H7 (cell line): ENCODE measurements at regions not wholly inside any gene's neighbourhood (a gene's known extent, or its start where the extent isn't known, plus 50 kb on each side); places are given as distances from the start of the nearest gene placed in this dataset.
"Not testable (repeated sequence)": the region's sequence is repeated elsewhere in the genome, so short reads cannot be mapped to it uniquely, and the experiment has no call there.

Source experiments
- DNase-seq: peaks from one replicate; pipeline ENCODE4 v3.0.0; 2012
- H3K27me3 ChIP-seq: 2 replicates; pipeline ENCODE4 v1.6.0; 2011; ENCODE audit warnings: mild to moderate bottlenecking, low read length; ENCODE audit not compliant: control insufficient read depth, insufficient read depth
- H3K36me3 ChIP-seq: replicated peaks from 2 replicates; pipeline ENCODE4 v1.5.1; 2011; ENCODE audit warnings: low read length; ENCODE audit not compliant: control insufficient read depth, insufficient read depth
- H3K4me3 ChIP-seq: 2 replicates; pipeline ENCODE4 v1.5.1; 2011; ENCODE audit warnings: low read depth, mild to moderate bottlenecking, control low read depth, low read length, moderate library complexity; ENCODE audit not compliant: insufficient read depth

DNA sequence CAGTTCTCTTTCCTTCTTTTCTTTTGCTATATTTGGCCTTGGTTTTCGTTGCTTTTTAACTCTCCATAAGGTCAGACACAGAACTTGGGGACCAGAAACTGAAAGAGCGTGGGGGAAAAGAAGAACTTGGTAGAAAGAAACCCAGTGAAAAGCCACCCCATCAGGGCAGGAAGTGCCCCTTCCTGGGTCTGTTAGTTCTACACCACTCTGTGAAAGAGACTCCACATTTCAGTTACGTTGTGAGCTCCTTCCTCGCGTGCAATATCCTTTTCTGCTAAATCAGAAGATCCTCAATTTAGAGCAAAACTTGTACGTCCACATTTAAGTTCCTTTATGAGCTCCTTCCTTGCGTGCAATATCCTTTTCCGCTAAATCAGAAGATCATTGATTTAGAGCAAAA is 220.6 kb upstream of the FOXK1 start:
- DNase-seq, result no peak
- Histone ChIP-seq H3K27me3 (no peaks in the 10 kb centered on the region), H3K4me3 (no peak overlapping the region), H3K36me3 (no peaks in the 10 kb centered on the region)

DNA sequence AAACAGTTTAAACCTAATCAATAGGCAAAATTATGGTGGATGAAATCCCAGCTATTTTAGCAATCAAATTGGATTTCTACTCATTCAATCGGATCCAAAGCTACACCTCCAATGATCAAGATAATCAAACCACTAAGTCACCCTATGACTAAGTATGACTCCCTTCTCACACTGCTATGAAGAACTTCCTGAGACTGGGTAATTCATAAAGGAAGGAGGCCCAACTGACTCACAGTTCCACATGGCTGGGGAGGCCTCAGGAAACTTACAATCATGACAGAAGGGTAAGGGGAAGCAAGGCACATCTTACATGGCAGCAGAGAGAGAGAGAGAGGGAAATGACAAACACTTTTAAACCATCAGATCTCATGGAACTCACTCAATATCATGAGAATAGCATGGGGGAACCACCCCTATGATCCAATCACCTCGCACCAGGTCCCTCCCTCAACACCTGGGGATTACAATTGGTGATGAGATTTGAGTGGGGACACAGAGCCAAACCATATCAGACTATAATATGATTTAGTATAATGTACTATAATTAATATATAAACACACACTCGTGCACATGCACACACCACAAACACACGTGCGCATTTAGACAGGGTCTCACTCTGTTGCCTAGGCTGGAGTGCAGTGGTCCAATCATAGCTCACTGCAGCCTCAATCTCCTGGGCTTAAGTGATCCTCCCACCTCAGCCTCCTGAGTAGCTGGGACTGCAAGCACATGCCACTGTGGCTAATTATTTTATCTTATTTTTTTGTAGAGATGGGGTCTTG is 213.6 kb upstream of the FOXK1 start:
- Histone ChIP-seq H3K27me3 (no peaks in the 10 kb centered on the region), H3K4me3 (no peak overlapping the region), H3K36me3 (no peaks in the 10 kb centered on the region)
- DNase-seq, result no peak

DNA sequence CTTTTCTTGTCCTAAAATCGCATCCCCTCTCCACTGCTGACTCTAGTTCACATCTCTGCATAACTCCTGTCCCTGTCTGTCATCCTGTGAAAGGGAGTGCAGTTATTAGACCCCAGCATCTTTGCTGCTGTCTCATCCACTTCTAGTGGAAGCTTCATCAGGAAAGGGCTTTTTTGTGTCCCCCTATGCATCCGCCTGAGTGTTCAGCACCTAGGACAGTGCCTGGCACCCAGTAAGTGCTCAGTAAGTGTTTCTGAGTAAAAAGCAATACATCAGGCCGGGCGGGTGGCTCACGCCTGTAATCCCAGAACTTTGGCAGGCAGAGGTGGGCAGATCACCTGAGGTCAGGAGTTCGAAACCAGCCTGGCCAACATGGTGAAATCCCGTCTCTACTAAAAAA is 211.8 kb upstream of the FOXK1 start:
- H3K4me3 ChIP-seq, result no peak overlapping the region
- no peaks in the 10 kb centered on the region for H3K27me3 ChIP-seq
- no peak for DNase-seq
- no peaks in the 10 kb centered on the region for H3K36me3 ChIP-seq

DNA sequence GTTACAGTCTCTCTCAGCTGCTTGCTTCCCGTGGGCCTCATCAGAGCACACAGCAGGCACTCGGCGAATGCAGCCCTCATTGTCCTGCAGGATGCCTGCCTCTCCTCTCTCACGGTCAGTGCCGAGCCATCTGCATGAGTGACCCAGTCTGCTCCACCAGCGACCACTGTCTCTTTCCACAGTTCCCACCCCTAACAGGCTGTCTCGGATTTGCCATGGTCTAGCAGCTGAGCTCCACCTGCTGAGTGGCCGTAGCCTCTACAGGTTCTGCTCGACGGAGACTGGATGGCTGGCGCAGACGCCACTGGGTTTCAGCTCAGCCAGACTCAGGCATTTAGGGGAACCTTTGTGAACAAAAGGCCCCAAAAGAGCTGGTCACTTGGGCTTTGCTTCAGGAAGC is 209.4 kb upstream of the FOXK1 start:
- Histone ChIP-seq H3K27me3 (no peaks in the 10 kb centered on the region), H3K4me3 (no peak overlapping the region), H3K36me3 (no peaks in the 10 kb centered on the region)
- DNase-seq, result no peak

DNA sequence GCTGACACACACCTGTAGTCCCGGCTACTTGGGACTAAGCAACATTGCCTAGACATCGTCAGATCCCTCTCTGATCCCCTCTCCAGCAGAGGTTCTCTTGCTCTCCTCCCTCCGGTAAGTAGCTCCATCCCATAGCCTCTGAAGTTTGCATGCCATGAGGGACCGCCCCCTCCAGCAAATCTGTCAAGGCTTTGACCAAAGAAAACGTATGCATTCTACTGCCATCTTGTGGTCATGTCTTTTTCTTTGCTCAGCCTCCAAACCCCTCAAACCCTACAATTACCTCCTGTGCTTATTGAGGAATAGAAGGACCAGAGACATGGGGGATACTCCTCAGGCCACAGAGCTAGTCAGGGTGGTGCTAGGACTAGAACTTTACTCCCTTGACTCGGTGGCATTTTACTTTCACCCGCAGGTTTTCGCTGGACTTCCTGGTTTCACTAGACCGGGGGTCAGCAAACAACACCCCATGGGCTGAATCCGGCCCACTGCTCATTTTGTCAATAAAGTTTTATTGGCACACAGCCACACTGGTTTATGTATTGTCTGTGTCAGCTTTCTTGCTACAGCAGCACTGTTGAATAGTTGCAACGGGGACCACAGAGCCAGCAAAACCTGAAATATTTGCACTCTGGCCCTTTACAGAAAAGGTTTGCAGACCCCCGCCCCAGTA is 202.6 kb upstream of the FOXK1 start:
- Histone ChIP-seq H3K4me3 (no peak overlapping the region), H3K36me3 (no peaks in the 10 kb centered on the region), H3K27me3 (no peaks in the 10 kb centered on the region)
- peak; percentile 80 for DNase-seq

DNA sequence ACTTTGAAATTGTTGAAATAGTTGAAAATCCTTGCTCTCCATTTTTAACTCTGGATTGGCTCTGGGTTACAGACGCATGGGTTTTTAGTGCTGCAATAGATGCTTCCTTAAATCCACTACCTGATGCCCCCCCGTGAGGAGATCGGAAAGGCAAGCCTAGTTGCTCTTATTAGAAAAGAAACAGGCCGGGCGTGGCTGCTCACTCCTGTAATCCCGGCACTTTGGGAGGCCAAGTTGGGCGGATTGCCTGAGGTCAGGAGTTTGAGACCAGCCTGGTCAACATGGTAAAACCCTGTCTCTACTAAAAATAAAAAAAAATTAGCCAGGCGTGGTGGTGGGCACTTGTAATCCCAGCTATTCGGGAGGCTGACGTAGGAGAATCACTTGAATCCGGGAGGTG is 202.0 kb upstream of the FOXK1 start:
- not testable (repeated sequence) for H3K27me3 ChIP-seq, H3K4me3 ChIP-seq, DNase-seq, H3K36me3 ChIP-seq

DNA sequence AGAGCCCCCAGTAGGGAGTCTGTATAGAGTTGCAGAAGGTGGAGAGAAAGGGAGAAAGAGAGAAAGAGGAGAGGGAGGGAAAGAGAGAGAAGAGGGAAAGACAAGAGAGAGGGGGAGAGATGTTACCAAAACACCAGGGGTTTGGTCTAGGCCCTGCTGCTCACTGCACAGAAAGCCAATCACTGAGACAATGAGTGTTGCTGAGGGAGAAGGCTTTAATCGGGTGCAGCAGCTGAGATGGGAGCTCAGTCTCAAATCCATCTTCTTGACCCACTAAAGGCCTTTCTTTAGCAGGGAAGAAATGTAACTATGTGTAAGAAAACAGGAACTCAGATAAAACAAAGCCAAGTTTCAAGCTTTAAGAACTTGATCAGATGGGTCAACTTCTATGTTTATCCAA is 198.2 kb upstream of the FOXK1 start:
- Histone ChIP-seq H3K27me3 (no peaks in the 10 kb centered on the region), H3K36me3 (no peaks in the 10 kb centered on the region), H3K4me3 (no peak overlapping the region)
- DNase-seq, result no peak

DNA sequence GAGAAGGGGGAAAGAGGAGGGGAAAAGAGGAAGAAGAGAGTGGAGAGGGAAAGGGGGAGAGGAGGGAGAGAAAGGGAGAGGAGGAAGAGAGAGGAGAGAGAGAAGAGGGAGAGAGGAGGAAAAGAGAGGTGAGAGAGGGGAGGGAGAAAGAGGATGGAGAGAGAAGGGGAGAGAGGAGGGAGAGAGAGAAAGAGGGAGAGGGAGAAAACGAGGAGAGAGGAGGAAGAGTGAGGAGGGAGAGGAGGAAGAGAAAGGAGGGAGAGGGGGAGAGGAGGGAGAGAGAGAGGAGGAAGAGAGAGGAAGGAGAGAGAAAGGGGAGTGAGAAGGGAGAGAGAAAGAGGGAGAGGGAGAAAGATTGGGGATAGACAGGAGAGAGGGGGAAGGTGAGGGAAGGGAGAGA is 197.6 kb upstream of the FOXK1 start:
- DNase-seq, result no peak
- Histone ChIP-seq H3K4me3 (no peak overlapping the region), H3K36me3 (no peaks in the 10 kb centered on the region), H3K27me3 (no peaks in the 10 kb centered on the region)

DNA sequence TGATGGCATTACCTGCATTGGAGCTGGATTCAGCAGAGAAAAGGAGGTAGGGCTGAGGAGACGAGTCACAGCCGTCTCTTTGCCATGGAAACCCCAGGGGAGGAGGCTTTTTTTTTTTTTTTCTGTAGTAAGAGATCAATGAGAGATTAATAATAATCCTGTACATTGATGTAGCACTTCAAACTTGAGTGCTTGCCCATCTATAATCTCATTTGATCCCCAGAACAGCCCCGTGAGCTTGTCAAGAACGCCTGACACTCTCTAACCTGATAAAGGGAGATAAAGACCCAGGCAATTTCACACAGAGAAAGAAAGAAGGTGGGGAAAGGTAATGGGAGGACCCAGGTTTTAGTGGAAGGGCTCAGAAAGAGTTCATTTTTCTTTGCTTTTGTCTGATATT is 195.2 kb upstream of the FOXK1 start:
- H3K27me3 ChIP-seq, result no peaks in the 10 kb centered on the region
- H3K4me3 ChIP-seq, result no peak overlapping the region
- H3K36me3 ChIP-seq, result no peaks in the 10 kb centered on the region
- DNase-seq, result no peak

DNA sequence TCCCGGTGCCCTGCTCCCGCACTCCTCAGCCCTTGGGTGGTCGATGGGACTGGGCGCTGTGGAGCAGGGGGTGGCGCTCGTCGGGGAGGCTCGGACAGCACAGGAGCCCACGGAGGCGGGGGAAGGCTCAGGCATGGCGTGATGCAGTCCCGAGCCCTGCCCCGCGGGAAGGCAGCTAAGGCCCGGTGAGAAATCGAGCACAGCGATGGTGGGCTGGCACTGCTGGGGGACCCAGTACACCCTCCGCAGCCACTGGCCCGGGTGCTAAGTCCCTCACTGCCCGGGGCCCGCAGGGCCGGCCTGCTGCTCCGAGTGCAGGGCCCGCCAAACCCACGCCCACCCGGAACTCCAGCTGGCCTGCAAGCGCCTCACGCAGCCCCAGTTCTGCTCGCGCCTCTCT is 185.2 kb upstream of the FOXK1 start:
- H3K36me3 ChIP-seq, H3K4me3 ChIP-seq, DNase-seq, H3K27me3 ChIP-seq: not testable (repeated sequence)

DNA sequence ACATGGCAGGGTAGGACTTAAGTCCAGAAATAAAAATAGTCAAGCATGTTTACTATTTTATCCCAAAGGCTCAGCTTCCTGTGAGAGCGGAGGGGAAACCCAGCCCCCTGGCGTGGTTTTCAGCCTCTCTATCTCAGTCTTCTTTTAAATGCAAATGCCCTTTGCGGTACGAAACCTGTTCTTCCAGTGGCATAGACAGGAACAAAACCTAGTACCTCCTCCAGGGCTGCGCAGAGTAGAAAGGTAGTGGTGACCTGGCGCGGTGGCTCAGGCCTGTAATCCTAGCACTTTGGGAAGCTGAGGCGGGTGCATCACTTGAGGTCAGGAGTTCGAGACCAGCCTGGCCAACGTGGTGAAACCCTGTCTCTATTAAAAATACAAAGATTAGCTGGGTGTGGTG is 181.3 kb upstream of the FOXK1 start:
- DNase-seq, result peak; percentile 27
- H3K27me3 ChIP-seq, result no peaks in the 10 kb centered on the region
- no peak overlapping the region for H3K4me3 ChIP-seq
- H3K36me3 ChIP-seq, result no peaks in the 10 kb centered on the region

DNA sequence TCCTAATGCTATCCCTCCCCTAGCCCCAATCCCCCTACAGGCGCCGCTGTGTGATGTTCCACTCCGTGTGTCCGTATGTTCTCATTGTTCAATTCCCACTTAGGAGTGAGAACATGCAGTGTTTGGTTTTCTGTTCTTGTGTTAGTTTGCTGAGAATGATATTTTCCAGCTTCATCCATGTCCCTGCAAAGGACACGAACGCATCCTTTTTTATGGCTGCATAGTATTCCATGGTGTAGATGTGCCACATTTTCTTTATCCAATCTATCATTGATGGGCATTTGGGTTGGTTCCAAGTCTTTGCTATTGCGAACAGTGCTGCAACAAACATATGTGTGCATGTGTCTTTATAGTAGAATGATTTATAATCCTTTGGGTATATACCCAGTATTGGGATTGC is 174.2 kb upstream of the FOXK1 start:
- DNase-seq, H3K36me3 ChIP-seq, H3K27me3 ChIP-seq, H3K4me3 ChIP-seq: not testable (repeated sequence)

DNA sequence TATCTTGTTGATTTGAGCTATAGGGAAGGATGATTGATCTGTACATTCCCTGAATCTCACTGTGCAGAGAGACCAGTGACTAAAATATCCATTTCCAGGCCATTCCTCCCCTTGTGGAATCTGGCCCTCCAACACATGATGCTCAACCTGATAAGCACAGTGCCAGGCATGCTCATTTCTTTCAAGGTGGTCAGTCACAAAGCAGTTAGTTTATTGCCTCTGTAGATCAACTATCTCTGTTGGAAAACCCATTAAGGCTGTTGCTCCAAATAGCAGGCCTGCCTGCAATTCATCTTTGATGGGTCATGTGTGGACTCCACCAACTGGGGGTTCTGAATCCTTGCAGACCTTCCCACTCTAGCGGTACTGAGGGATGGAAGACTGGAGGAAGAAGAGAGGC is 168.6 kb upstream of the FOXK1 start:
- Histone ChIP-seq H3K36me3 (no peaks in the 10 kb centered on the region), H3K4me3 (no peak overlapping the region), H3K27me3 (no peaks in the 10 kb centered on the region)
- no peak for DNase-seq

DNA sequence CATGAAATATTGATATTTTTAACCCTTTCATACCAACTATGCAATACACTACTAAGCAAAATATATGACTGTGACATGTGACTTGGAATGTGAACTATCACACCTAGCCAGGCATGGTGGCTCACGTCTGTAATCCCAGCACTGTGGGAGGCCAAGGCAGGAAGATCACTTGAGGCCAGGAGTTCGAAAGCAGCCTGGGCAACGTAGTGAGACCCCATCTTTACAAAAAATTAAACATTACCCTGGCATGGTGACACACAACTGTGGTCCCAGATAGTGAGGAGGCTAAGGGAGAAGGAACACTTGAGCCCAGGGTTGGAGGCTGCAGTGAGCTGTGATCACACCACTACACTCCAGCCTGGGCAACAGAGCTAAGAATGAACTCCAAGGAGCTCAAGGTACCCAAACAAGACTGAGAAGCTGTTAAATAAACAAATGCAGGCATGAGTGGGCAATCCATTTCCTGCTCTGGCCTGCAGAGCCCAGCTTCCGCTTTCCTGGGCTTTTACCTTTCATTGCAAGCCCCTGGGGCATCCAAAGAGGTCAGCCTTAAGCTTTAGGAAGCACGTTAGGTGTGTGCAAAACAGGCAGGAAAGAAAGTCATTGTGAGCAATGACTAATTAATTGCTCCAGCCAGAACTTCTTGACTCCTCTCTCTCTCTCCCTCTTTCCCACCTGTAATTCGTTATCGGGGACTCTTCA is 162.1 kb upstream of the FOXK1 start:
- no peaks in the 10 kb centered on the region for H3K27me3 ChIP-seq
- no peak overlapping the region for H3K4me3 ChIP-seq
- H3K36me3 ChIP-seq, result no peaks in the 10 kb centered on the region
- no peak for DNase-seq

DNA sequence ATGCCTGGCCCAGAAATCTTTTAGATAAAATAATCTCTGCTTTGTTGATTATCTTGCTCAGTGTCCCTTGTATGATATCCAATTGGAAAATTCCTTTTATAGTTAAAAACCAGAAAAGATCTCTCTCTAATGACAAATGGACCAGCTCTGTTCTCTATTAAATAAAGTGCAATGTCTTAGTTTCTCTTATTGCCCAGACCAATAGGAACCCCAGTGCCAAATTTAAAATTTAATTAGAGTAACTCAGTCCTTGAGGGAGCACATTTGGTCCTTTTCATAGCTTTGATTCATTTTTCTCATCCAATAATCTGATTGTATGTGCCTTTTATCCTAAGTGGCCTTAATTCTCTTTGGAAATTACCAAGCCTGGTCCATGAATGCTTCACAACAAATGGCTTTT is 158.9 kb upstream of the FOXK1 start:
- DNase-seq, result no peak

More for the DNA sequence above, 158.9 kb upstream of the FOXK1 start:
- Histone ChIP-seq H3K36me3 (no peaks in the 10 kb centered on the region), H3K27me3 (no peaks in the 10 kb centered on the region), H3K4me3 (no peak overlapping the region)
